Natural killer cell (primary cell): ENCODE measurements at regions not wholly inside any gene's neighbourhood (a gene's known extent, or its start where the extent isn't known, plus 50 kb on each side); places are given as distances from the start of the nearest gene placed in this dataset.
A peak's percentile ranks its signal among the peaks of the same experiment; 100 is the strongest.

Experiments
- ATAC-seq, 3 donors: fragments of 150-1000 bp in 2 of 3; fragments of 200-7000 bp in 1 of 3; cut with Tn5 transposase; 1 replicate in 1 of 3; 2 replicates in 2 of 3; pipeline ENCODE4 v1.10.0; 2021; ENCODE audit warnings: mild to moderate bottlenecking in 2 of 3, moderate library complexity in 2 of 3
- DNase-seq, 2 donors: peaks; one replicate each; pipeline versions ENCODE4 v3.0.0 to v3.0.0-alpha.2; 2013 to 2021; ENCODE audit warnings: mixed read lengths in 1 of 2
- H3K27ac ChIP-seq: one replicate; pipeline ENCODE4 v1.5.1; 2013; ENCODE audit warnings: mild to moderate bottlenecking, low read length
- H3K27me3 ChIP-seq: one replicate; pipeline ENCODE4 v1.6.1; 2013; ENCODE audit warnings: low read length; ENCODE audit not compliant: control insufficient read depth, insufficient read depth
- H3K36me3 ChIP-seq: one replicate; pipeline ENCODE4 v1.6.1; 2013; ENCODE audit warnings: low read length; ENCODE audit not compliant: control insufficient read depth, insufficient read depth
- H3K4me1 ChIP-seq: one replicate; pipeline ENCODE4 v1.6.1; 2013; ENCODE audit warnings: low read length; ENCODE audit not compliant: control insufficient read depth, insufficient read depth
- H3K4me3 ChIP-seq: one replicate; pipeline ENCODE4 v1.5.1; 2013; ENCODE audit warnings: low read length
- H3K9me3 ChIP-seq: one replicate; pipeline ENCODE4 v1.6.1; 2013; ENCODE audit warnings: low read length; ENCODE audit not compliant: control insufficient read depth, insufficient read depth
- H3K27ac Mint-ChIP-seq, 2 donors: one replicate each; pipeline ENCODE4 v1.8.0; 2022; ENCODE audit warnings: mild to moderate bottlenecking in 2 of 2, mixed read lengths in 2 of 2, moderate library complexity in 1 of 2
- H3K27me3 Mint-ChIP-seq, 2 donors: one replicate each; pipeline ENCODE4 v1.8.0; 2022; ENCODE audit warnings: low read depth in 2 of 2, mixed read lengths in 2 of 2
- H3K36me3 Mint-ChIP-seq: one replicate; pipeline ENCODE4 v1.8.0; 2022; ENCODE audit warnings: mixed read lengths
- H3K4me1 Mint-ChIP-seq, 2 donors: one replicate each; pipeline ENCODE4 v1.8.0; 2022; ENCODE audit warnings: mixed read lengths in 2 of 2
- H3K4me3 Mint-ChIP-seq: one replicate; pipeline ENCODE4 v1.8.0; 2022; ENCODE audit warnings: mild to moderate bottlenecking, moderate library complexity, mixed read lengths
- H3K9me3 Mint-ChIP-seq, 2 donors: one replicate each; pipeline ENCODE4 v1.8.0; 2022; ENCODE audit warnings: mixed read lengths in 2 of 2
- CTCF ChIP-seq: fragments of 200-600 bp; IDR thresholded peaks from one replicate; pipeline ENCODE4 v1.8.0; 2022; ENCODE audit warnings: antibody characterized with exemption
- WGBS: methylation state at CpG from one replicate; pipeline ENCODE4 v1.1.7; 2013; ENCODE audit warnings: missing lambda C conversion rate; ENCODE audit not compliant: insufficient coverage; 5-methylcytosine and 5-hydroxymethylcytosine counted together
- intact Hi-C: fragments of 100-400 bp; cut with micrococcal nuclease; formaldehyde crosslinking; loops from one replicate; pipeline ENCODE4 v1.14.2; 2022

GRCh38 chr14:95433094-95433478 is 83.4 kb downstream of the SYNE3 start:
- intact Hi-C loops: no loop called here
- Mint-ChIP-seq H3K4me3 (no peak overlapping the region), H3K4me1 (no peaks in the 10 kb centered on the region), H3K27ac (no peak overlapping the region), H3K36me3 (no peaks in the 10 kb centered on the region), H3K9me3 (no peaks in the 10 kb centered on the region), H3K27me3 (no peaks in the 10 kb centered on the region)
- DNase-seq (no peak), ATAC-seq (no peak)
- no peaks in the 10 kb centered on the region for H3K9me3 ChIP-seq
- no peak for TF ChIP-seq CTCF
- H3K27me3 ChIP-seq: no peaks in the 10 kb centered on the region
- peaks cover 44% of the 10 kb centered on the region for H3K36me3 ChIP-seq
- no peak overlapping the region for H3K4me3 ChIP-seq
- 97% methylated on average over 8 of the region's 8 CpGs for WGBS
- no peaks in the 10 kb centered on the region for H3K4me1 ChIP-seq
- no peak overlapping the region for H3K27ac ChIP-seq

GRCh38 chr14:95432144-95433093 is 84.0 kb downstream of the SYNE3 start:
- H3K36me3 Mint-ChIP-seq: no peaks in the 10 kb centered on the region
- Histone ChIP-seq H3K36me3 (peaks cover 43% of the 10 kb centered on the region), H3K4me3 (no peak overlapping the region), H3K9me3 (no peaks in the 10 kb centered on the region), H3K27me3 (no peaks in the 10 kb centered on the region), H3K27ac (no peak overlapping the region), H3K4me1 (no peaks in the 10 kb centered on the region)
- no peak for TF ChIP-seq CTCF
- no peak overlapping the region for H3K4me3 Mint-ChIP-seq
- H3K9me3 Mint-ChIP-seq: no peaks in the 10 kb centered on the region
- ATAC-seq (no peak), DNase-seq (no peak)
- intact Hi-C loops: no loop called here
- H3K27ac Mint-ChIP-seq: no peak overlapping the region
- H3K27me3 Mint-ChIP-seq: no peaks in the 10 kb centered on the region
- peaks cover 0 to 3% of the 10 kb centered on the region in 2 donors for H3K4me1 Mint-ChIP-seq
- 96% methylated on average over 19 of the region's 20 CpGs for WGBS

GRCh38 chr14:95431199-95432143 is 85.0 kb downstream of the SYNE3 start:
- H3K4me3 ChIP-seq: no peak overlapping the region
- H3K27ac ChIP-seq: no peak overlapping the region
- no peak for TF ChIP-seq CTCF
- H3K4me3 Mint-ChIP-seq: no peak overlapping the region
- no peaks in the 10 kb centered on the region for H3K36me3 Mint-ChIP-seq
- WGBS: 88% methylated on average over 17 of the region's 17 CpGs
- no peak overlapping the region for H3K27ac Mint-ChIP-seq
- H3K4me1 Mint-ChIP-seq: peaks cover 0 to 5% of the 10 kb centered on the region in 2 donors
- H3K4me1 ChIP-seq: no peaks in the 10 kb centered on the region
- intact Hi-C loops: no loop called here
- no peak for ATAC-seq
- H3K9me3 ChIP-seq: no peaks in the 10 kb centered on the region
- H3K27me3 ChIP-seq: no peaks in the 10 kb centered on the region
- no peaks in the 10 kb centered on the region for H3K9me3 Mint-ChIP-seq
- H3K27me3 Mint-ChIP-seq: no peaks in the 10 kb centered on the region
- peaks cover 39% of the 10 kb centered on the region for H3K36me3 ChIP-seq
- DNase-seq: peak in 1 of 2 donors; percentile 28
